ENCODE measurements at regions not wholly inside any gene's neighbourhood (a gene's known extent, or its start where the extent isn't known, plus 50 kb on each side); places are given as distances from the start of the nearest gene placed in this dataset.

DNA sequence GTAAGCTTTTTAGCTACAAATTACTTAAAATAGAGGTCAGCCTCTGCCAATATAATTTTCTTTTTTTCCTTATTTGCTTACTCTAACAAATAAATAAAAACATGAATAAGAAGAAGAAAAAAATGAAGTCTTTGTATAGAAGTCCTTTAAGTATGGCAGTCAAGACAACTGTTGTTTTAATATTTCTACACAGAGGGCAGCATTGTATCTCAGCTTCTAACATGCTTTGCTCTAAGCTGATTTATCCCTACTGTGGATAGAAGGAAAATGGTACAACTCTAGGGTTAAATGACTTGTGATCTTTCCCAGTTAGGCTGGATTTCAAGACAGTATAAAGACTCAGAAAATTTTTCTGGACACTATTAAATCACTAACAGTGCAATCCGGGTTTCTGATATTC, 104.3 kb upstream of the MEIS2 start:
- TF ChIP-seq, protein P1, sequence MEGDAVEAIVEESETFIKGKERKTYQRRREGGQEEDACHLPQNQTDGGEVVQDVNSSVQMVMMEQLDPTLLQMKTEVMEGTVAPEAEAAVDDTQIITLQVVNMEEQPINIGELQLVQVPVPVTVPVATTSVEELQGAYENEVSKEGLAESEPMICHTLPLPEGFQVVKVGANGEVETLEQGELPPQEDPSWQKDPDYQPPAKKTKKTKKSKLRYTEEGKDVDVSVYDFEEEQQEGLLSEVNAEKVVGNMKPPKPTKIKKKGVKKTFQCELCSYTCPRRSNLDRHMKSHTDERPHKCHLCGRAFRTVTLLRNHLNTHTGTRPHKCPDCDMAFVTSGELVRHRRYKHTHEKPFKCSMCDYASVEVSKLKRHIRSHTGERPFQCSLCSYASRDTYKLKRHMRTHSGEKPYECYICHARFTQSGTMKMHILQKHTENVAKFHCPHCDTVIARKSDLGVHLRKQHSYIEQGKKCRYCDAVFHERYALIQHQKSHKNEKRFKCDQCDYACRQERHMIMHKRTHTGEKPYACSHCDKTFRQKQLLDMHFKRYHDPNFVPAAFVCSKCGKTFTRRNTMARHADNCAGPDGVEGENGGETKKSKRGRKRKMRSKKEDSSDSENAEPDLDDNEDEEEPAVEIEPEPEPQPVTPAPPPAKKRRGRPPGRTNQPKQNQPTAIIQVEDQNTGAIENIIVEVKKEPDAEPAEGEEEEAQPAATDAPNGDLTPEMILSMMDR (IDR thresholded peaks at IDR 0.05; ENCODE audit: insufficient read depth, low read depth, low read length) = 0 out of 2 replicates have a peak, but pooled peaks have one; percentile 6
- DNase-seq (ENCODE audit: low read depth) = no peak
- Histone ChIP-seq H3K27me3 (ENCODE audit: control insufficient read depth, insufficient read depth, low read length) (no peaks in the 10 kb centered on the region), H3K36me3 (ENCODE audit: control insufficient read depth, insufficient read depth, low read length) (no peaks in the 10 kb centered on the region), H3K4me3 (ENCODE audit: low read depth, low read length) (no peak overlapping the region)
- POLR2A ChIA-PET = no interaction called here
- CTCF ChIA-PET = interaction anchor here (1.0 kb wide), 1 partner anchor 675 kb away, joined by 3 read pairs; no protein-coding TSS in a partner anchor

DNA sequence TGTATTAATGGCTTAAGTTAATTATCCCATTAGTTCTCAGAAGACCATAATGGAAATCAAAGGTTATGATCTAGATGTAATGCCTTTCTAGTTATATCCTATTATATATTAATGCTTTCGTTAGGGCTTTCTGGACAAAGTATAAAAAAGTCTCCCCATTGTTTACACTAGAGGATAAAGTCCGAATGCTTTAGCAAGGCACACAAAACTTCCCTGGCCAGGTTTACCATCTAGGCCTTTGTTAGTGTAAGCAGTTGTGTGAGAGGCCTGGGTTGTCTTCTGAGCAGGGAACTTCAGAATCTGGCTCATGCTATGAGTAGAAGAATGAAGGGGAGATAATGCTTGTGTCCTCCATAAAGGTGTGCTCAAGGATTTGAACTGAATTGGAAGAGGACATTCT, 106.3 kb upstream of the MEIS2 start:
- Histone ChIP-seq H3K36me3 (ENCODE audit: control insufficient read depth, insufficient read depth, low read length) (no peaks in the 10 kb centered on the region), H3K27me3 (ENCODE audit: control insufficient read depth, insufficient read depth, low read length) (no peaks in the 10 kb centered on the region), H3K4me3 (ENCODE audit: low read depth, low read length) (no peak overlapping the region)
- no peak for DNase-seq (ENCODE audit: low read depth)
- TF ChIP-seq, protein P1 (IDR thresholded peaks at IDR 0.05; ENCODE audit: insufficient read depth, low read depth, low read length) = no peak
- POLR2A ChIA-PET = no interaction called here
- CTCF ChIA-PET = no interaction called here

DNA sequence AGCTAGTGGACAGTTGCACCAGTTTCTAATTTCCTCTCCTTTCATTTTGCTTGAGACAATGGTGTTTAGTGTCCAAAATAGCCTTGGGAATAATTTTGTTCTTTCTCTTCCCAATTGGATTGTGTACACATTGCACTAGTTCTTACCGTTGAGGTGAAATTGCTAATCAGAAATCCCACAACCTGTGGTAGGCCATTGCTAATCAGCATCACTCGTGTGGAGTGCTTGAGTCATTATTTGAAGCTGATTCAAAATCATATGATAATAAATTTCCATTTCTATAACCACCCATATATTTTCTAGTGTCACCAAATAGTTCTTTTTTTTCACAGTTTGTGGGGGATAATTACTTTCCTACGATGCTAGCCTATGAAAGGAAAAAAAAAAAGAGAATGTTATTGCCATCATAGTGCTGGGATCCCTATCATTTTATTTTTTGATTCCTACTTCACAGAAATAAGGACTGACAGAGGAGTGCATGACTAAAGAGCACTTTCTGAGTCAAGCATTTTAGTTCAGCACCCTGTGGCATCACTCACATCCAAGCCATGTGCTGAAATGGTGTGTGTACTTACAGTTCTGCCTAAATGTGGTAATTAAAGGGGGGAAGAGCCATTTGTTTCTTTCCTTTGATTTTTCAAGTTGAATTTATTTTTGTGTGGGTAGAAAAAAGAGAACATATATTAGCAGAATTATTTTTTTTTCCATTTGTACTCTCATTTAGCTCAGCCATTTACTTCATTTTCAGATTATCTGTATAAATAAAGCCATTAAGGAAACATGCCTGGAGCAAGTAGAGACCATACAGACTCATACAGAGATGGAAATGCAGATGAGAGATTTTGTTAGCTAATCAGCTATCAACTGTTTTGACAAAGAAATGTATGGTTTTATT, 108.0 kb upstream of the MEIS2 start:
- Histone ChIP-seq H3K36me3 (ENCODE audit: control insufficient read depth, insufficient read depth, low read length) (no peaks in the 10 kb centered on the region), H3K4me3 (ENCODE audit: low read depth, low read length) (no peak overlapping the region), H3K27me3 (ENCODE audit: control insufficient read depth, insufficient read depth, low read length) (no peaks in the 10 kb centered on the region)
- ChIA-PET CTCF (no interaction called here), POLR2A (no interaction called here)
- no peak for DNase-seq (ENCODE audit: low read depth)
- TF ChIP-seq, protein P1 (IDR thresholded peaks at IDR 0.05; ENCODE audit: insufficient read depth, low read depth, low read length) = no peak

DNA sequence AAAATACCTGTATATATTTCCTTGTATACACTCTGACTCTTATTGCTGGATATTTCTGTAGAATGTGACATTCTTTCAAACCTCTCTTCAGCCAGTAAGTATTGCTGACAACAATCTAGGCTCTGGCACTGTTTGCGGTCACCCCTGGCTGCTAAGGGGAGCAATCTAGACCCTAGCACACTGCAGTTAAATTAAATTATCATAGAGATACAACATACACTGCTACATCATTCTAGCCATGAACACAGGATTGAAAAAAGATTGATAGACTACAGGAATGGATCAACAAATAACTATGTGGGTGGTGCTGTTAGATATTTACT, 108.7 kb upstream of the MEIS2 start:
- Histone ChIP-seq H3K27me3 (ENCODE audit: control insufficient read depth, insufficient read depth, low read length) (no peaks in the 10 kb centered on the region), H3K36me3 (ENCODE audit: control insufficient read depth, insufficient read depth, low read length) (no peaks in the 10 kb centered on the region), H3K4me3 (ENCODE audit: low read depth, low read length) (no peak overlapping the region)
- TF ChIP-seq, protein P1 (IDR thresholded peaks at IDR 0.05; ENCODE audit: insufficient read depth, low read depth, low read length) = no peak
- ChIA-PET CTCF (no interaction called here), POLR2A (no interaction called here)
- DNase-seq (ENCODE audit: low read depth) = no peak

DNA sequence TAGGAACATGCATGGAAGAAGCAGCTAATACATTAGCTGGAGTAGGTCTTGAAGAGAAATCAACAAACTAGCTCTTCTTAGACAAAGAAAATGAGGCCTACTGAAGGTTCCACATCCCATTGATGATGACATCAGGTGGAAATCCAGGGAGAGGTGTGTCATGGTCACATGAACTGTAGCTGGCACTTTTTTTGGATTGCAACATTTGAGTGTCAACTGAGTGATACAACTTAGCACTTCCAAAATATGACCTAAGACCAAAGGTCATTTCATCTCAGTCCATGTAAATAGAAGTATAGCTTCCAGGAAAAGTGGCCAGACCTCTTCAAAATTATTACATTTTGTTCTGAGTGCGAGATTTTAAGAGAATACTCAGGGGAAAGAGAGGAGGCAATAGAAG, 117.2 kb upstream of the MEIS2 start:
- CTCF ChIA-PET = interaction anchor here (0.6 kb wide), 1 partner anchor 1776 kb away, joined by 3 read pairs; no protein-coding TSS in a partner anchor
- POLR2A ChIA-PET = interaction anchor here (0.6 kb wide), 1 partner anchor 81 kb away, joined by 4 read pairs; no protein-coding TSS in a partner anchor
- no peak for DNase-seq (ENCODE audit: low read depth)
- H3K36me3 ChIP-seq (ENCODE audit: control insufficient read depth, insufficient read depth, low read length) = no peaks in the 10 kb centered on the region
- TF ChIP-seq, protein P1 (IDR thresholded peaks at IDR 0.05; ENCODE audit: insufficient read depth, low read depth, low read length) = no peak
- no peaks in the 10 kb centered on the region for H3K27me3 ChIP-seq (ENCODE audit: control insufficient read depth, insufficient read depth, low read length)
- H3K4me3 ChIP-seq (ENCODE audit: low read depth, low read length) = no peak overlapping the region

All from BJ (cell line).